Myocyte (in vitro differentiated cells): ENCODE measurements at regions not wholly inside any gene's neighbourhood (a gene's known extent, or its start where the extent isn't known, plus 50 kb on each side); places are given as distances from the start of the nearest gene placed in this dataset.
A peak's percentile ranks its signal among the peaks of the same experiment; 100 is the strongest.

Source experiments
- DNase-seq: peaks from one replicate; pipeline ENCODE4 v3.0.0-alpha.2; 2012; ENCODE audit warnings: low read depth

DNA sequence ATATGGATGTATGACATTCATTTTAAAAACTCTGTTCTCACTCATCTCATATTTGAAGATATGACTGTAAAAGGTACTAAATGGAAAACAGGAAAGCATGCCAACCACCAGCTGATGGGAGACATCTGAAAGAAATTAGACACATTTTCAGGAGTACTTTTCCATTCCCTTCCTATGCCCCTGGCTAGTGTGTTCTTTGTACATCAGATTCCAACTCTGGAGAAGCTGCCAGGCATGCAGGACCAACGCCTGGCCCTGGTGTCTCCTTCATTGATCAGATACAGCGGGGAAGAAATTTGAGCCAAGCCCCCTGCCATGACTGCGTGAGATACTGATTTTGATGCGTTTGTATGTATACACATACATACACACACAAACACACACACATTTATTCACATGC lies 599.0 kb upstream of the SYT4 start:
- no peak for DNase-seq

GRCh38 chr18:43876748-43877147 lies 599.5 kb upstream of the SYT4 start:
- no peak for DNase-seq

GRCh38 chr18:43877616-43878321 lies 600.5 kb upstream of the SYT4 start:
- DNase-seq: no peak

GRCh38 chr18:43879415-43879814 lies 602.1 kb upstream of the SYT4 start:
- no peak for DNase-seq

- no peak for DNase-seq
Measured at GRCh38 chr18:43882358-43883055, 605.2 kb upstream of the SYT4 start.

DNA sequence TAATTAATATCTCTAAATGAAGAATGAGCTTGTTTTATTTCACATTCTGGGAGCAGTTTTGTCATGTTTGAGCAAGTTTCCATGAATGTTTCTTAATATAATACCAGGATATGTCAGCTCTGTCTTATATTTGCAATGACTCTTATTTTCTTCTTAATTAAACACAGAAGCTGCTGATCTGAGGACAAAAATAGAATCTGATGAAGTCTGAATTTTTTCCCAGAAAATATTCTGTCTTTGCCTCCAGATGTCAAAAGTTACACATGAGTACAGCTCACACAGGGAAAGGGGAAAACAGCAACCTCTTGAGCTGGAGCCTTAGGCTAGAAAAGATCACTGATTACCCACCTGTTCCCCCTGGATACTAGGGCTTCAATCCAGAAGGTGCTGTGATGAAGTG lies 606.6 kb upstream of the SYT4 start:
- DNase-seq: no peak

- DNase-seq: no peak
Measured at GRCh38 chr18:43886341-43886740, 609.1 kb upstream of the SYT4 start.

GRCh38 chr18:43887491-43887890 lies 610.2 kb upstream of the SYT4 start:
- DNase-seq: no peak

DNA sequence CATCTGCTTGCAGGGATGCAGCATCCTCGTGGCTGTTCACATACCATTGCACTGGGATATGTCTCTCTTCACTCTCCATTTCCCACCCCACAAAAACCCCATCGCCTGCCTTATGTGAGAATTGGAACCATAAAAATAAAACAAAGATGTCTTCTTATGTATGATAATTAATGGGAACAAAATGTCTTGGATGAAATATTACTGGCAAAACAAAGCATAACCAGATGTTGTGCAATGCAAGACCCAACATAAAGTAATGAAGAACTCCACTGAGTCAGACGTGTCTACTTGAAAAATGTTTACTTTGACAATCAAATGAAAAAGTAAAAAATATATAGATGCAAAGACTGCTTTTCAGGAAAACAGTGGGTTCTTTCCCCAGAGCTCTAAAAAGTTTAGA lies 611.3 kb upstream of the SYT4 start:
- DNase-seq: no peak

- DNase-seq: peak; percentile 6
Measured at GRCh38 chr18:43893001-43893637, 615.8 kb upstream of the SYT4 start.

GRCh38 chr18:43904209-43904837 lies 627.0 kb upstream of the SYT4 start:
- DNase-seq: no peak

DNA sequence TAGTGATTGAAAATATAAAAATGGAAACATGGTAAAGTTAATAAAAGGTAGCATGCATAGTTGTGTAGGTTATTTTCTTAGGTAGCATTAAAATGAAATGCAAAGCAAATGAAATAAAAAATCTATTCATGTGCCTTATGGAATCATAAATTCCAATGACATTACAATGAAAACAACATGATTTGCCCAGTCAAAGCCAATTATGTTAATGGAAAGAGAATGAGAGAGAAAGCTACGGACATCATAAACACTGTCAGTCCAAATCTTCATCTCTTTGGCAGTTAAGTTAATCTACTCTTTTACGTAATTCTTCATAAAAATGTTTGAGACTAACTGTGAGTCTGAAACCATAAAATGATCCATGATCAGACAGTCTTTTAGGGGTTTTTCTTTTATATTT lies 636.7 kb upstream of the SYT4 start:
- no peak for DNase-seq

- DNase-seq: no peak
Measured at GRCh38 chr18:43916984-43917383, 639.7 kb upstream of the SYT4 start.

- DNase-seq: no peak
Measured at GRCh38 chr18:43917520-43917919, 640.2 kb upstream of the SYT4 start.

DNA sequence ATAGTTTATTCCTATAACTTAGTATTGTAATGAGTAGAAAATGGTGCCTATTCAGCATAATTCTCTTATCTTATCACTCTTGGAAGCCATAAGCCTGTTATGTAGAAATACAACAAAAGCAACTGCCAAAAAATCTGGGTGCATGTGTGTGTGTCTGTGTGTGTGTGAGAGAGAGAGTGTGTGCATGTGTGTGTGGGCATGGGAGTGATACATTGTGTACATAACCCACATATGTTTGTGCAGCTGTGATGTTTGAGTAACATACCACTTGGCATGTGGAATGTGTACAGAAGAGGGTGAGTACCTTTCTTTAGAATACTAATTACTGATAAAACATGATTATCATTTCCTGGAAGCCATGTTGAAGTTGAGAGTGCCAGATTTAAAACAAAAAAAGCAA lies 642.3 kb upstream of the SYT4 start:
- no peak for DNase-seq

DNA sequence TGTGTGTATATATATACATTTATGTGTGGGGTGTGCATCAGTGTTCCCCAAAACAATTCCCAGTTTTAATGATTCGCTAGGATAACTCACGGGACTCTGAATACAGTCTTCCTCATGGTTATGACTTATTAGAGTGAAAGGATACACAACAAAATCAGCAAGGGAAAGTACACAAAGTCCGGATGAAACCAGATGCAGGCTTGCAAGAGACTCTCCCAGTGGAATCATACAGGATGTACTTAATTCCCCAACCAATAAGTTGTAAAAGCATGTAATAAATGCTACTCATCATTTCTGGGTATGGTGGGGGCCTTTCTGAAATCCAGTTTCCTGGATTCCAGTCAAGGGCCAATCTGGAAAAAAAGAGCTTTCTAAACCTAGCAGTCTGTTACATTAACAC lies 654.1 kb upstream of the SYT4 start:
- DNase-seq: no peak

DNA sequence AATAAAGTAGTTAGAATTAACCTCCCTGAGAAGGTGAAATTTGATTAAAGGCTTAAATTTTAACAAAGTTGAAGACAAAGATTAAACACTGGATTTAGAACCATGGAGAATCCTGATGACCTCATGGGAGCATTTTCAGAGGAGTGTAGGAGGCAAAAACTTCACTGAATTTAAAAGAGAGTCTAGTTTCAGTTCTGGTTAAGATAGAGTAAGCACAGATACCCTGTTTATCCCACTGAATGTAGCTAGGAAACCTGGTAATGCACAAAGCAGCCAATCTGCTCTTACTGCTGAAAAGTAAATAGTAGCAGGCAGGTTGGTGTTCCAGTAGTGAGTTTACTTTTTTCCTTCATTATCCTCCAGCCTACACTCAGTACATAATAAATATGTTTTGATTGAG lies 654.9 kb upstream of the SYT4 start:
- DNase-seq: no peak

GRCh38 chr18:43933177-43933576 lies 655.9 kb upstream of the SYT4 start:
- DNase-seq: no peak

- no peak for DNase-seq
Measured at GRCh38 chr18:43934322-43934721, 657.0 kb upstream of the SYT4 start.

GRCh38 chr18:43934781-43935471 lies 657.6 kb upstream of the SYT4 start:
- DNase-seq: no peak

DNA sequence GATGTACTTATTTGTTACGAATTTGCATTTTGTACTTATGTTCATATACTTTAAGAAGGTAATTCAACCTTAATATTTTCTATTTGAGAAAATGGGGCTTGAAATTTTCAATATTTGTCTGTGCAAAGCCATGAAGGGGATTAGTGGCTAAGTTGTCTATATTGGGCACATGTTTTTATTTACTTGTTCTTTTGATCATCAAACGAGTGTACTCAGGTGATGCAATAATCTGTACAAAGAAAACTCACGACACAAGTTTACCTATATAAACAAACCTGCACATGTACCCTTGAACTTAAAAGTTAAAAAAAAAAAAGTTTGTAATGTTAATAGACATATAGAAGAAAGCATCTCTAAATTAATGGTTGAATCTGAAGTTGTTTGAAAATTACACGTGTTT lies 658.9 kb upstream of the SYT4 start:
- DNase-seq: no peak

GRCh38 chr18:43949291-43949690 lies 672.0 kb upstream of the SYT4 start:
- DNase-seq: no peak
